ENCODE measurements at regions not wholly inside any gene's neighbourhood (a gene's known extent, or its start where the extent isn't known, plus 50 kb on each side); places are given as distances from the start of the nearest gene placed in this dataset.

DNA sequence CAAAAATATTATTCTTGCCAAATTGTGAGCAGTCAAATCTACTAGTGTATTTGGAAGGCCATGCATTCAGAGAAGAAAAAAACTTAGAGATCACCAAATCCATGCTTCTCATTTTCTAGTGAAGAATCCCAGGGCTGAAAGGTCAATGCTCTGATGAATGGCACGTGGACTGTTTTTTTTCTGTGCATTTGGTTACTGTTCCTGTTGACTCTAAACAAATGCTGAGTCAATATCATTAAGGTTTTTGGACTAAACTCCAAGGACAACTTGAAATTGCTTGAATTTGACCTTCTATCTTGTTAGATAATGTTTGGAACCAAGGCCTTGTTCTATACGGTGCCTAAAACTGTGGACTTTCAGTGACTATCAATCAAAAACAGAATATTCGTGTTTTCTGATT lies 142.2 kb downstream of the OSTF1 start:
- Mint-ChIP-seq H3K27me3 (ENCODE audit: insufficient read depth, unreplicated experiment) (no peaks in the 10 kb centered on the region), H3K27ac (ENCODE audit: unreplicated experiment) (no peak overlapping the region), H3K9me3 (ENCODE audit: unreplicated experiment) (no peaks in the 10 kb centered on the region), H3K4me1 (ENCODE audit: low read depth, unreplicated experiment) (no peaks in the 10 kb centered on the region), H3K4me3 (ENCODE audit: unreplicated experiment) (no peak overlapping the region), H3K36me3 (ENCODE audit: insufficient read depth, unreplicated experiment) (no peaks in the 10 kb centered on the region)
- CTCF ChIA-PET: no interaction called here
- DNase-seq: no peak
- TF ChIP-seq, protein P1, sequence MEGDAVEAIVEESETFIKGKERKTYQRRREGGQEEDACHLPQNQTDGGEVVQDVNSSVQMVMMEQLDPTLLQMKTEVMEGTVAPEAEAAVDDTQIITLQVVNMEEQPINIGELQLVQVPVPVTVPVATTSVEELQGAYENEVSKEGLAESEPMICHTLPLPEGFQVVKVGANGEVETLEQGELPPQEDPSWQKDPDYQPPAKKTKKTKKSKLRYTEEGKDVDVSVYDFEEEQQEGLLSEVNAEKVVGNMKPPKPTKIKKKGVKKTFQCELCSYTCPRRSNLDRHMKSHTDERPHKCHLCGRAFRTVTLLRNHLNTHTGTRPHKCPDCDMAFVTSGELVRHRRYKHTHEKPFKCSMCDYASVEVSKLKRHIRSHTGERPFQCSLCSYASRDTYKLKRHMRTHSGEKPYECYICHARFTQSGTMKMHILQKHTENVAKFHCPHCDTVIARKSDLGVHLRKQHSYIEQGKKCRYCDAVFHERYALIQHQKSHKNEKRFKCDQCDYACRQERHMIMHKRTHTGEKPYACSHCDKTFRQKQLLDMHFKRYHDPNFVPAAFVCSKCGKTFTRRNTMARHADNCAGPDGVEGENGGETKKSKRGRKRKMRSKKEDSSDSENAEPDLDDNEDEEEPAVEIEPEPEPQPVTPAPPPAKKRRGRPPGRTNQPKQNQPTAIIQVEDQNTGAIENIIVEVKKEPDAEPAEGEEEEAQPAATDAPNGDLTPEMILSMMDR (IDR thresholded peaks at IDR 0.05; ENCODE audit: insufficient read depth in 1 of 2, low read depth in 1 of 2, low read length in 1 of 2, severe bottlenecking in 1 of 2, unreplicated experiment in 1 of 2): no peak
- POLR2A ChIA-PET: no interaction called here
- intact Hi-C loops (cut with micrococcal nuclease; ENCODE audit: unreplicated experiment): no loop called here
- Histone ChIP-seq H3K36me3 (ENCODE audit: control insufficient read depth, insufficient read depth, low read length) (no peaks in the 10 kb centered on the region), H3K27me3 (replicated peaks; ENCODE audit: control insufficient read depth, insufficient read depth, low read length) (no peaks in the 10 kb centered on the region), H3K9me3 (no peaks in the 10 kb centered on the region), H3K4me1 (no peaks in the 10 kb centered on the region), H3K4me3 (ENCODE audit: low read depth, low read length) (no peak overlapping the region)
- BruUV-seq (replicated peaks): no TSS peak

DNA sequence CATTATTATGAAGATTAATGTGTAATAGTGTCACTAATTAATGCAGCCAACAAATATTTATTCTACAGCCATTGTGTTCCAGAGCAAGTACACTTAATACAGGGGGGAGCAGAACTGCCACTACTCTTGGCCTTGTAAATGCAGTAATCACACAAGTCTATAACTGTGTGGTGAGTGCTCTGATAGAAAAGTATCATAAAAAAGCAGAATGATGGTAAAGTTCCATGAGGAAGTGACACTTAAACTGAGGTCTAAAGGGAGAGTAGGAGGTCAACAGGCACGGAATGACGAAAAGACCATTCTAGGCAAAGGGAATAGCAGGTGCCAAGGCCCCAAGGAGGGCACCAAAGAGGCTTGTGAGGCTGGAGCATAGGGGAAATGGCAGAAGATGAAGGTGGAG lies 142.9 kb downstream of the OSTF1 start:
- Histone ChIP-seq H3K4me3 (ENCODE audit: low read depth, low read length) (no peak overlapping the region), H3K36me3 (ENCODE audit: control insufficient read depth, insufficient read depth, low read length) (no peaks in the 10 kb centered on the region), H3K27me3 (replicated peaks; ENCODE audit: control insufficient read depth, insufficient read depth, low read length) (no peaks in the 10 kb centered on the region), H3K4me1 (no peaks in the 10 kb centered on the region), H3K9me3 (no peaks in the 10 kb centered on the region)
- intact Hi-C loops (cut with micrococcal nuclease; ENCODE audit: unreplicated experiment): no loop called here
- Mint-ChIP-seq H3K4me1 (ENCODE audit: low read depth, unreplicated experiment) (no peaks in the 10 kb centered on the region), H3K27ac (ENCODE audit: unreplicated experiment) (no peak overlapping the region), H3K36me3 (ENCODE audit: insufficient read depth, unreplicated experiment) (no peaks in the 10 kb centered on the region), H3K27me3 (ENCODE audit: insufficient read depth, unreplicated experiment) (no peaks in the 10 kb centered on the region), H3K9me3 (ENCODE audit: unreplicated experiment) (no peaks in the 10 kb centered on the region), H3K4me3 (ENCODE audit: unreplicated experiment) (no peak overlapping the region)
- ChIA-PET POLR2A (no interaction called here), CTCF (no interaction called here)
- TF ChIP-seq, protein P1 (IDR thresholded peaks at IDR 0.05; ENCODE audit: insufficient read depth in 1 of 2, low read depth in 1 of 2, low read length in 1 of 2, severe bottlenecking in 1 of 2, unreplicated experiment in 1 of 2): no peak
- BruUV-seq (replicated peaks): no TSS peak
- no peak for DNase-seq

DNA sequence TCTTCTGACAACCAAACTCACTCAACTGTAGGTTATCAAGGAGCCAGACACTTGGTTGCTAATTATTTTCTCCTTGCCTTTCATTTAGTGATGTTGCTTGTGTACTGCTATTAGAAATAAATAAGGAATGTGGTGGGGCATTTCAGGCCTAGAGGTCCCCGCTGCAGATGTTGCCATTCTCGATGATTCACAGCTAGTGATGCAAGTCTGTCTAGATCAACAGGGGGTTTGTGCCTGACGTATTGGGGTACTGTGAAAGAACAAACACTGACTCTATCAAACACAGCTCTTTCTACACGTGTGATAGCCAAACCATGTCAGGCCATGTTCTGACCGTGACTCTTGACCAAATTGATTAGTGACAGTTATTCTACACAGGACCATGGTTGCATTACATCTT lies 144.7 kb downstream of the OSTF1 start:
- Mint-ChIP-seq H3K4me1 (ENCODE audit: low read depth, unreplicated experiment) (no peaks in the 10 kb centered on the region), H3K36me3 (ENCODE audit: insufficient read depth, unreplicated experiment) (no peaks in the 10 kb centered on the region), H3K4me3 (ENCODE audit: unreplicated experiment) (no peak overlapping the region), H3K27me3 (ENCODE audit: insufficient read depth, unreplicated experiment) (no peaks in the 10 kb centered on the region), H3K9me3 (ENCODE audit: unreplicated experiment) (no peaks in the 10 kb centered on the region), H3K27ac (ENCODE audit: unreplicated experiment) (no peak overlapping the region)
- H3K9me3 ChIP-seq: no peaks in the 10 kb centered on the region
- POLR2A ChIA-PET: no interaction called here
- TF ChIP-seq, protein P1 (IDR thresholded peaks at IDR 0.05; ENCODE audit: insufficient read depth in 1 of 2, low read depth in 1 of 2, low read length in 1 of 2, severe bottlenecking in 1 of 2, unreplicated experiment in 1 of 2): no peak
- intact Hi-C loops (cut with micrococcal nuclease; ENCODE audit: unreplicated experiment): no loop called here
- no peak overlapping the region for H3K4me3 ChIP-seq (ENCODE audit: low read depth, low read length)
- no peaks in the 10 kb centered on the region for H3K27me3 ChIP-seq (replicated peaks; ENCODE audit: control insufficient read depth, insufficient read depth, low read length)
- no peaks in the 10 kb centered on the region for H3K4me1 ChIP-seq
- no peak for DNase-seq
- H3K36me3 ChIP-seq (ENCODE audit: control insufficient read depth, insufficient read depth, low read length): no peaks in the 10 kb centered on the region
- no TSS peak for BruUV-seq (replicated peaks)
- CTCF ChIA-PET: no interaction called here
